Stomach (tissue), 4 donors: ENCODE measurements at regions not wholly inside any gene's neighbourhood (a gene's known extent, or its start where the extent isn't known, plus 50 kb on each side); places are given as distances from the start of the nearest gene placed in this dataset.

Experiments used
- CTCF ChIP-seq, 7 experiments: fragments of 450-650 bp in 4 of 7; fragments of 200-600 bp in 3 of 7; sonication (generic) in 3 of 7; IDR thresholded peaks; one replicate each; pipeline ENCODE4 v1.5.1; 2016 to 2019; ENCODE audit warnings: antibody characterized with exemption in 7 of 7, control low read depth in 2 of 7, mild to moderate bottlenecking in 1 of 7
- EP300 ChIP-seq: sonication (generic); formaldehyde crosslinking; IDR thresholded peaks from one replicate; pipeline ENCODE4 v1.6.1; 2017; ENCODE audit warnings: antibody characterized with exemption
- POLR2A ChIP-seq, 4 donors: fragments of 450-650 bp; IDR thresholded peaks; one replicate each; pipeline ENCODE4 v1.6.1; 2016; ENCODE audit warnings: antibody characterized with exemption in 4 of 4, control low read depth in 2 of 4, mild to moderate bottlenecking in 1 of 4, moderate library complexity in 1 of 4
- POLR2AphosphoS5 ChIP-seq, 3 donors: sonication (generic); formaldehyde crosslinking; IDR thresholded peaks; one replicate each; pipeline ENCODE4 v1.6.1; 2016; ENCODE audit warnings: antibody characterized with exemption in 3 of 3

DNA sequence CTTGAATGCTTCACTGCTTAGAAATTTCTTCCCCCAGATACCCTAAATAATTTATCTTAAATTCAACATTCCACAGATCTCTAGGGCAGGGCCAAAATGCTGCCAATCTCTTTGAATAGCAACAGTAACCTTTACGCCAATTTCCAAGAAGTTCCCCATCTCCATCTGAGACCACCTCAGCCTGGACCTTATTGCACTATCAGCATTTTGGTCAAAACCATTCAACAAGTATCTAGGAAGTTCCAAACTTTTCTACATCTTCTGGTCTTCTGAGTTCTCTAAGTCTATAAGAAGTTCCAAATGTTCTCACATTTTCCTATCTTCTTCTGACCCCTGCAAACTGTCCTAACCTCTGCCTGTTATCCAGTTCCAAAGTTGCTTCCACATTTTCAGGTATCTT, 1306.9 kb upstream of the SORCS1 start:
- no peak for TF ChIP-seq CTCF (IDR thresholded peaks at IDR 0.05)
- no peak for TF ChIP-seq POLR2A (IDR thresholded peaks at IDR 0.05)
- no peak for TF ChIP-seq POLR2AphosphoS5 (IDR thresholded peaks at IDR 0.05)
- TF ChIP-seq EP300, result no peak
